Panc1 (cell line): ENCODE measurements at regions not wholly inside any gene's neighbourhood (a gene's known extent, or its start where the extent isn't known, plus 50 kb on each side); places are given as distances from the start of the nearest gene placed in this dataset.

Source experiments
- POLR2AphosphoS5 ChIP-seq: IDR thresholded peaks from 2 replicates; pipeline ENCODE4 v1.6.1; 2012; ENCODE audit warnings: mild to moderate bottlenecking, low read depth, low read length, moderate library complexity
- SIN3A ChIP-seq: IDR thresholded peaks from 2 replicates; pipeline ENCODE4 v1.6.1; 2012; ENCODE audit warnings: low read depth, mild to moderate bottlenecking, low read length, moderate library complexity, borderline replicate concordance; ENCODE audit not compliant: insufficient read depth
- TCF7L2 ChIP-seq: IDR thresholded peaks from 2 replicates; pipeline ENCODE4 v1.6.1; 2011; ENCODE audit warnings: mild to moderate bottlenecking, low read depth, low read length, inconsistent platforms
- TF ChIP-seq, protein P1 (sequence below): fragments of 450-650 bp; IDR thresholded peaks from 2 replicates; pipeline ENCODE4 v1.5.1; 2017; ENCODE audit warnings: mild to moderate bottlenecking
- TF ChIP-seq, protein P2 (sequence below), 2 experiments: IDR thresholded peaks; 2 replicates each; pipeline ENCODE4 v1.6.1; 2011 to 2012; ENCODE audit warnings: low read depth in 2 of 2, control low read depth in 1 of 2, low read length in 1 of 2, mild to moderate bottlenecking in 1 of 2, moderate library complexity in 1 of 2; ENCODE audit not compliant: insufficient read depth in 1 of 2

DNA sequence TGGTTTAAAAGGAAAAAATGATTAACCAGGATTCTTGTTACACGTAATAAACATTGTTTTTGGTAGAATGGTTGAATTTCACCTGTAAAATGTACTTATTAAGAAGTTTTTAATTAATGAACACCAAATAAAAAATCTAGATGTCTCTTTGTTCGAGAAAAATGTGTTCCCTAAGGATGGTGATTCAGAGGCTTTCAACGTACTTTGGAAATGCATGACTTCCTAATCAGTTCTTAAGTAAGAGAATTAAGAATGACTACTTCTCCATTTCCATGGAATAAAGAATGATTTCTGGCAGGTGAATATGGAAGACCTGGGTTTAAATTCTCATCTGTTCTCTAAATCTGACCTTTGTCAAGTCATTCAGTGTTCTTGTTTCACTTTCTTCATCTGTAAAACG lies 428.6 kb downstream of the KCNH5 start:
- TF ChIP-seq SIN3A, result no peak
- TF ChIP-seq, protein P1, sequence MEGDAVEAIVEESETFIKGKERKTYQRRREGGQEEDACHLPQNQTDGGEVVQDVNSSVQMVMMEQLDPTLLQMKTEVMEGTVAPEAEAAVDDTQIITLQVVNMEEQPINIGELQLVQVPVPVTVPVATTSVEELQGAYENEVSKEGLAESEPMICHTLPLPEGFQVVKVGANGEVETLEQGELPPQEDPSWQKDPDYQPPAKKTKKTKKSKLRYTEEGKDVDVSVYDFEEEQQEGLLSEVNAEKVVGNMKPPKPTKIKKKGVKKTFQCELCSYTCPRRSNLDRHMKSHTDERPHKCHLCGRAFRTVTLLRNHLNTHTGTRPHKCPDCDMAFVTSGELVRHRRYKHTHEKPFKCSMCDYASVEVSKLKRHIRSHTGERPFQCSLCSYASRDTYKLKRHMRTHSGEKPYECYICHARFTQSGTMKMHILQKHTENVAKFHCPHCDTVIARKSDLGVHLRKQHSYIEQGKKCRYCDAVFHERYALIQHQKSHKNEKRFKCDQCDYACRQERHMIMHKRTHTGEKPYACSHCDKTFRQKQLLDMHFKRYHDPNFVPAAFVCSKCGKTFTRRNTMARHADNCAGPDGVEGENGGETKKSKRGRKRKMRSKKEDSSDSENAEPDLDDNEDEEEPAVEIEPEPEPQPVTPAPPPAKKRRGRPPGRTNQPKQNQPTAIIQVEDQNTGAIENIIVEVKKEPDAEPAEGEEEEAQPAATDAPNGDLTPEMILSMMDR, result no peak
- no peak for TF ChIP-seq TCF7L2
- TF ChIP-seq, protein P2, sequence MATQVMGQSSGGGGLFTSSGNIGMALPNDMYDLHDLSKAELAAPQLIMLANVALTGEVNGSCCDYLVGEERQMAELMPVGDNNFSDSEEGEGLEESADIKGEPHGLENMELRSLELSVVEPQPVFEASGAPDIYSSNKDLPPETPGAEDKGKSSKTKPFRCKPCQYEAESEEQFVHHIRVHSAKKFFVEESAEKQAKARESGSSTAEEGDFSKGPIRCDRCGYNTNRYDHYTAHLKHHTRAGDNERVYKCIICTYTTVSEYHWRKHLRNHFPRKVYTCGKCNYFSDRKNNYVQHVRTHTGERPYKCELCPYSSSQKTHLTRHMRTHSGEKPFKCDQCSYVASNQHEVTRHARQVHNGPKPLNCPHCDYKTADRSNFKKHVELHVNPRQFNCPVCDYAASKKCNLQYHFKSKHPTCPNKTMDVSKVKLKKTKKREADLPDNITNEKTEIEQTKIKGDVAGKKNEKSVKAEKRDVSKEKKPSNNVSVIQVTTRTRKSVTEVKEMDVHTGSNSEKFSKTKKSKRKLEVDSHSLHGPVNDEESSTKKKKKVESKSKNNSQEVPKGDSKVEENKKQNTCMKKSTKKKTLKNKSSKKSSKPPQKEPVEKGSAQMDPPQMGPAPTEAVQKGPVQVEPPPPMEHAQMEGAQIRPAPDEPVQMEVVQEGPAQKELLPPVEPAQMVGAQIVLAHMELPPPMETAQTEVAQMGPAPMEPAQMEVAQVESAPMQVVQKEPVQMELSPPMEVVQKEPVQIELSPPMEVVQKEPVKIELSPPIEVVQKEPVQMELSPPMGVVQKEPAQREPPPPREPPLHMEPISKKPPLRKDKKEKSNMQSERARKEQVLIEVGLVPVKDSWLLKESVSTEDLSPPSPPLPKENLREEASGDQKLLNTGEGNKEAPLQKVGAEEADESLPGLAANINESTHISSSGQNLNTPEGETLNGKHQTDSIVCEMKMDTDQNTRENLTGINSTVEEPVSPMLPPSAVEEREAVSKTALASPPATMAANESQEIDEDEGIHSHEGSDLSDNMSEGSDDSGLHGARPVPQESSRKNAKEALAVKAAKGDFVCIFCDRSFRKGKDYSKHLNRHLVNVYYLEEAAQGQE (IDR thresholded peaks at IDR 0.05; ENCODE audit: insufficient read depth in 1 of 2, low read depth in 2 of 2, low read length in 1 of 2), result no peak
- no peak for TF ChIP-seq POLR2AphosphoS5
